NCI-H748 (cell line): ENCODE measurements at regions not wholly inside any gene's neighbourhood (a gene's known extent, or its start where the extent isn't known, plus 50 kb on each side); places are given as distances from the start of the nearest gene placed in this dataset.

Experiments
- DNase-seq: peaks from one replicate; lab custom pipeline; 2025; ENCODE audit not compliant: unreplicated experiment; lab: John Stamatoyannopoulos, UW

GRCh38 chr2:19505199-19506136, 147.0 kb upstream of the OSR1 start:
- no peak for DNase-seq

- DNase-seq = peak; percentile 38
These were observed 146.2 kb upstream of the OSR1 start for GRCh38 chr2:19504400-19505198.

DNA sequence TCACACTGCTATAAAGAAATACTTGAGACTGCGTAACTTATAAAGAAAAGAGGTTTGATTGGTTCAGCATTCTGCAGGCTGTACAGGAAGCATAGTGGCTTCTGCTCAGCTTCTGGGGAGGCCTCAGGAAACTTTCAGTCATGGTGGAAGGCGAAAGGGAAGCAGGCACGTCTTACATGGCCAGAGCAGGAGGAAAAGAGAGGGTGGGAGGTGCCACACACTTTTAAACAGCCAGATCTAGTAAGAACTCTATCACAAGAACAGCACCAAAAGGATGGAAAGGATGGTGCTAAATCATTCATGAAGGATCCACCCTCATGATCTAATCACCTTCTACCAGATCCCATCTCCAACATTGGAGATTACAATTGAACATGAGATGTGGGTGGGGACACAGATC, 145.5 kb upstream of the OSR1 start:
- no peak for DNase-seq

- DNase-seq = no peak
These were observed 145.0 kb upstream of the OSR1 start for GRCh38 chr2:19503406-19503805.

DNA sequence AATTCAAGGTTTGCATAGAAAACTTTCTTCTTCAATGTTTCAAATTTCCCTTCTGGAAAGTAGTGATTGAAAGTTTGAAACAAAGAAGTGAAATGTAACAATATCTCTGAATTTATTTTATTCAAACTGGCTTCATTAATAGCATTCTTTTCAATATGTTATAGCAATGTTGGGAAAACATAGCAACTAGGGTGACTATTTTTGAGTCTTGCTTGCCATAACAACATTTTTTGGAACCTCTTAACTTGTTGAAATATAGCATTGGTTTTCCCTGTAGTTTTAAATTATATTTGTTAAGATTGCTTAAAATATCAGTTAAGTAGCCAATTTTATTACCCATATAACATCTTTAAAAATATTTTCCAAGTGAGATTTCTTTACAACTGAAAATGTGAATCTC, 141.7 kb upstream of the OSR1 start:
- no peak for DNase-seq

- DNase-seq = no peak
These were observed 138.2 kb upstream of the OSR1 start for GRCh38 chr2:19496646-19497045.

DNA sequence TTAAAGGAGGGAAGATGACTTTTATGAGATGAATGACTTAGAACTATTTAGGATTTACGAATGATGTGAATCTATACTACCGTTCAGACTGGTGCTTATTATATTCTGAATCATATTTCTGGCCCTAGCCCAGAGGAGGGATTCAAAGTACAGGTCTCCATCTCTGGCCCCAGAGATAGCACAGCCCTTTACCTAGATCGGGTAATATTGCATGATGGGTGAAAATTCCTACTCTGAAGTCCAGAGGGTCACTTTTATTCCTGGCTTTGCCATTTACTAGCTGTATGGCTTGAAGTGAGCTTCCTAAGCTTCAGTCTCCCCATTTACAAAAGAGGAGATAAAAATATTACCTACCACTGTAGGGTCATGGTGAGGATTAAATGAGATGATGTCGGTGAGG, 135.8 kb upstream of the OSR1 start:
- DNase-seq = no peak

DNA sequence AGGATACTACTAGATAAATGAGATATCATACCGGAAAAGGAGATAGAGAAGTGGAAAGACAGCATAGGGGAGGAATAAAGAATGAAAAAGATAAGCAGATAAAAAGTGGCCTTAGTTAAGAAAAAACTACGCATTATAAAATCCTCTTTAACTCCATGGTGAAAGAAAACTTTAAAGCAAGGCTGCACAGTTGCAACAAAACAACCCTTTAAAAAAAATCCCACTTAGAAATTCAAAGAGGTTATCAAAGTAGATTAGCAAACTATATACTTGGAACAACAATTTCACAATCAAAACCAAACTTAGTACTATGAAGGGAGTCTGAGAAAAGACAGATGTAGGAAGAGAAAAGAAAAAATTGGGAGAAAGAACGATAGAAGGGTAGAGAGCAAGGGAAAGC, 133.4 kb upstream of the OSR1 start:
- DNase-seq = no peak

DNA sequence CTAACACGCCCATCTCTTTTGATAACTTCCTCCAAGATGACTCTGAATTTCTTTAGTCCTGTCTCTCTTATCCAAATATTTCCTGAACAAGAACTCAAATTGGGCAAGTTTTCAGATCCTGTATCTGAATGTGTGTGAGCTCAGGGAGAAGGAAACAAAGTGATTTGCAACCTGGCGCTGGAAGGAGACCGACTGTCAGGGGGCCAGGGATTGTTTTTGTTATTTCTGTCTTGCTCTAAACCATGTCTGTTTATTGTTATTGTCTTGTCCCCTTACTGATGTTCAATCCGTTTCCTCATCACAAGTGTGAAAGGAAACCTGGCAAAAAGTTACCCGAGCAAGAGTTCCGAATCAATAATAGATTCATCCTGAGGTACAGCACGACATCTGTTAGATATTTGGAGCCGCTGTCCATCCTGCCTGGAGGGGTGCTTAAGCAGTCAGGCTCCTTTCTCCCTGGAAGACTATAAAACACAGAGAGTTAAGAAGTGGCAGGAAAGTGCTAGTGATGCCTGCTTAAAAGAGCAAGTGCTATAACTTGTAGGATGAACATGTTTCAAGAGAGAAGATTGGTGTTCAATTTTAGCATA, 132.5 kb upstream of the OSR1 start:
- no peak for DNase-seq

DNA sequence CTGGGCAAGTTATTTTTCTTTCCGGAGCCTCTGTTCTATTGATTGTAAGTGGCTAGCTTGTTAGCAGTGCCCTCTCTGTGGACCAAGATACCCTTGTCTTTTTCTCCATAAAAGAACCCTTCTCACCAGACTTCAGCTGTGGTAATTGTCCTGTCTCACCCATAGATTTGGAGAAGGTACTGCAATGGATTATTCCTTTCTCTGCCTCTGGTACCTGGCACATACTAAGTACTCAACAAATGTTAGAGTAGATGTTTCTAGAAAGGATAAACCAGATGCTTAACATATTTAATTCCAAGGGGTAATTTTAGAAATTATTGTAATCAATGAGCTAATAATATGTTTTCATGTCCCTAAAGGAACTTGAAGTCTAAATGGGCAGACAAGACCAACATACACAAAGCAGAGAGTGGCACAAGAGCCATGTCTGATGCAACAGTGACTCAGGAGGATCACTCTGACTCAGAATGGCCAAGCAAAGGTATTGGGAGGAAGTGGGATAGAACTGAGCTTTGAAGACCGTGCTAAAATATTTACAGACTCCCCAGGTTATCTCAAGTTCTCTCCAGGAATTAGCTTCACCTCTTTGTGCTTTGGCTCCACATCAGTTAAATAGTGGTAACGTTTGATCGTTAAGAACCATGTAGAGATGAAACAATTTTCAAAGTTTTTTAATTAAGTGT, 129.7 kb upstream of the OSR1 start:
- no peak for DNase-seq

GRCh38 chr2:19484736-19485135, 126.3 kb upstream of the OSR1 start:
- no peak for DNase-seq

- DNase-seq = no peak
These were observed 122.2 kb upstream of the OSR1 start for GRCh38 chr2:19480673-19481072.

GRCh38 chr2:19479666-19480065, 121.2 kb upstream of the OSR1 start:
- no peak for DNase-seq

- no peak for DNase-seq
These were observed 120.0 kb upstream of the OSR1 start for GRCh38 chr2:19478409-19478808.

DNA sequence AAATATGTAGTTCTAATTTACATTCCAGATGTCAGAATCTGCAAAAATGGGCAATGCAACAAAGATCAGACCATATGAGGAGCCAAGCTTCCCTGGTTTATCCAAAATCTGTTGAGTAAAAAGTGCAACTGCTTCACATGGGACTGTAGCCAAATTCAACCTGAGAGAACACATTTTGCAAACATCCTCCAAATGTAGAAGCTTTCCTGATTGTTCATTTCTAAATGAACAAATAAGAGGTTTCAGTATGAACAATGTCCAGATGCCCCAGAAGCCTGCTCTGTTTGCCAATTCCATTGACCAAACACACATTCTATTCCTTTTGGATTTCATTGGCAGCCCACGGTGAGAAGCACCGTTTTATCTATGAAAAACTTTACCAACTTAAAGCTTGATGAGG, 117.9 kb upstream of the OSR1 start:
- DNase-seq = no peak

DNA sequence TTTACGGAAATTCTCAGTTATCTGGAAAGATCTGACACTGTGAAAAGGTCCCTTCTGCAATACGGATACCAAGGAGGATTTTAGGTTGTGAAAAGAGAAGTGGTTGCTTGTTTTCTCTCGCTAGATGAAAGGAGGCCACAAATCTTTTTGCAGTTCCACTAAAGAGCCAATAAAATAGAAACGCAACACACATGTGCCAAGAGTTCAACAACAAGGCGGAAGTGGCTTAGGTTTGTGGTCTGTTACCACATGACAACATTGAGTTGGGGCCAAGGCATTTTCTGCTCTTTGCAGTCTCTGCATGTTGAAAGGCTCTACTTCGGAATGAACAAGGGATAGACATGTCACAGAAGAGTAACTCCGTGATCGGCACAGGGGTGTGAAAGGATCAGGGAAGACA, 115.7 kb upstream of the OSR1 start:
- DNase-seq = no peak

DNA sequence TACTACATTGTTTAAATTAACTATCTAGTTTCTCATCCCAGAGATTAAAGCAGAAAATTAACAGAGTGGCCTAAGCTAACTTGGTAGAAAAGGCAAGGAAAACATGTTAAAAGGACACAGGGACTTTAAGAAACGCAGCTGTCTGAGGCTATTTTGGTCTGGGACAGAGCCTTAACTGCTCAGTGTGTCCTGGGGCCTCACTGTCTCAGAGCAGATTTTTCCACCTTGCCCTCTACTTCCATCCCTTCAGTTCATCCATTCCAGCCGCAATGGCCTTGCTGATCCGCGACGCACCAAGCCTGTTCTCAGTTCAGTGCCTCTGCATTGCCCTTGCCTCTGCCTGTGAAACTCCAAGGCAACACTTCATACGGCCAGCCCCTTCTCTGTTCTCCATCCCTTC, 114.9 kb upstream of the OSR1 start:
- DNase-seq = no peak

DNA sequence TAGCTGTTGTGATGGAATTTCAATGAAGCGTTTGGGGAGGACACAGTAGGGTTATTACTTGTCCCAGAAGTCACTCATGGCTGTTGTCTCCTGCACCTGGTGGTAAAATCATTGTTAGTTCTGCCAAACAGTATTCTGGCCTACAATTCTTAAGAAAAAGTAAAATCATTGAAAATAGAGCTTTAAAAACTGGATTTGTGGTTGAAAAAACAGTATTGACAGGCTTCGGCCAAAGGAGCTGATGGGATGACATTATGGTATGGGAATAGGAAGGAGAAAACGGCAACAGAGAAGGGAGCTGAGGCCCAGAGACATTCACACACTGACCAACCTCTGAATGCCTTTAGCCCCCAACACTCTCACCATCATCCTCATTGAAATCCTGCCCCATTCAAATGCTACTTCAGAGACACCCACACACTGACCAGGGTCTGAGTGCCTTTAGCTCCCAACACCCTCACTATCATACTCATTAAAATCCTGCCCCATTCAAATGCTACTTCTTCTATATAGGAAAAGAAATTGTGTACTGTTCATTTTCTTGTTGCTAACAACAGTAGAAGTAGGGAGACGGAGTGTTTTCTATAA, 114.1 kb upstream of the OSR1 start:
- no peak for DNase-seq

DNA sequence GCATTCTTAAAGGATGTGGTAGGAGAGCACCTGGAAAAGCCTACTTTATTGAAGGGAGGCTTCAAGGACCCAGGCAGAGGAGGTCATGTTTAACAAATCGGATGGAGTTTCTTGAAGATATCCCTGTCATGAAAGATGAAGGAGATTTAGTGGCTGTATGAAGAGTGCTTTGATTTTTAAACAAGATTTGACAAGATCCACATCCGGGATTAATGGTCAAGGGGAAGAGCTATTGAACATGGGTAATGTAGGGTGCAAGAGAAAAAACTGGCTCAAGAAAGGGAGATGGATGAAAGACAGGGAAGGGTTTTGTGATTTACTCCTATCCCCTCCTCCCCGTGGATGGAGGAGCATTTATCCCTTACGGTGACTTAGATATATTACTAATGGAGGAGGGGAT, 113.1 kb upstream of the OSR1 start:
- no peak for DNase-seq

DNA sequence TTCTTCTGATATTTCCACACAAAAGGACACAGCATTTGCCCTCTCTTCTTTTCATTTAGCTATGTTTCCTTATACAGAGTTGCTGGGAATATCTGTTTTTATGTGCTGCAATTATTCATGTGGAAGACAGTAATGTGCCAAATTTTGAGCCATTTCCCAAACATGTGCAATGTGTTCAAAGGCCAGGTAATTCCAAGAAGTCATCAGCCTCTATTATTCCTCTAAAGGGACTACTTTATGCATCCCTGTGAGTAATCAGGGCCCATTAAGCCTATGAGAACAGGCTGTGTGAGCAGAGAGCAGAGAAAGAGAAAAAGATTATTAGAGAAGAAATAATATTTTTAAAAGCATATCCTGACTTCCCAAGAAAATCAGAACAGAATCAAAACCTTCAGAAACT, 107.6 kb upstream of the OSR1 start:
- DNase-seq = no peak

GRCh38 chr2:19462256-19462645, 103.8 kb upstream of the OSR1 start:
- DNase-seq = no peak
